ENCODE measurements at regions not wholly inside any gene's neighbourhood (a gene's known extent, or its start where the extent isn't known, plus 50 kb on each side); places are given as distances from the start of the nearest gene placed in this dataset.
"Not testable (repeated sequence)": the region's sequence is repeated elsewhere in the genome, so short reads cannot be mapped to it uniquely, and the experiment has no call there.

DNA sequence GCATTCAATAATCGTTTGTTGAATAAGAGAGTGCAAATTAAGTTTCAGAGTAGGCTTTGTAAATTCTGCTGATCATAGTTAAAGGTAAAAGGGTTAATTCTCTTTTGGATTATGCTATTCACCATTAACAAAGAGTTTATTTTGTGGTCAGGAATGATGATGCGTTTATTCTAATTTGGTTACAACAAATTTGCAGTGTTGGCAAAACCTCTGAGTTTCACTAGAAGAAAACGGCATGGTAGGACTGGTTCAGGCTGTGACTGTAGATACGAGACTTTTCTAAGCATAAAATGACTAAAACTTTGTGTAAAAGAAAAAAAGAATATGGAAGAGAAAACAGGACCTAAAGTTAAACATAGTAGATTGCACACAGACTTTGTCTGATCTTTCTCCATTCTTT, 234.7 kb downstream of the TLR4 start:
- no peak overlapping the region for H3K4me3 ChIP-seq (ENCODE audit: control insufficient read depth in 2 of 3, extremely low read depth in 1 of 3, insufficient read depth in 2 of 3, low read depth in 1 of 3, low read length in 3 of 3)
- H3K36me3 ChIP-seq (ENCODE audit: control insufficient read depth in 2 of 2, extremely low read depth in 1 of 2, insufficient read depth in 2 of 2, low read length in 2 of 2): no peaks in the 10 kb centered on the region
- no peaks in the 10 kb centered on the region for H3K27me3 ChIP-seq (ENCODE audit: control insufficient read depth, extremely low read depth, insufficient read depth, low read length)
- H3K9me3 ChIP-seq (ENCODE audit: control insufficient read depth, low read depth, low read length): no peaks in the 10 kb centered on the region
- H3K4me2 ChIP-seq (ENCODE audit: control insufficient read depth, extremely low read depth, insufficient read depth, low read depth, low read length): no peak overlapping the region
- H3K4me1 ChIP-seq (ENCODE audit: control insufficient read depth, extremely low read depth, insufficient read depth, low read length): no peaks in the 10 kb centered on the region
- TF ChIP-seq, protein P1, sequence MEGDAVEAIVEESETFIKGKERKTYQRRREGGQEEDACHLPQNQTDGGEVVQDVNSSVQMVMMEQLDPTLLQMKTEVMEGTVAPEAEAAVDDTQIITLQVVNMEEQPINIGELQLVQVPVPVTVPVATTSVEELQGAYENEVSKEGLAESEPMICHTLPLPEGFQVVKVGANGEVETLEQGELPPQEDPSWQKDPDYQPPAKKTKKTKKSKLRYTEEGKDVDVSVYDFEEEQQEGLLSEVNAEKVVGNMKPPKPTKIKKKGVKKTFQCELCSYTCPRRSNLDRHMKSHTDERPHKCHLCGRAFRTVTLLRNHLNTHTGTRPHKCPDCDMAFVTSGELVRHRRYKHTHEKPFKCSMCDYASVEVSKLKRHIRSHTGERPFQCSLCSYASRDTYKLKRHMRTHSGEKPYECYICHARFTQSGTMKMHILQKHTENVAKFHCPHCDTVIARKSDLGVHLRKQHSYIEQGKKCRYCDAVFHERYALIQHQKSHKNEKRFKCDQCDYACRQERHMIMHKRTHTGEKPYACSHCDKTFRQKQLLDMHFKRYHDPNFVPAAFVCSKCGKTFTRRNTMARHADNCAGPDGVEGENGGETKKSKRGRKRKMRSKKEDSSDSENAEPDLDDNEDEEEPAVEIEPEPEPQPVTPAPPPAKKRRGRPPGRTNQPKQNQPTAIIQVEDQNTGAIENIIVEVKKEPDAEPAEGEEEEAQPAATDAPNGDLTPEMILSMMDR (optimal IDR thresholded peaks at IDR 0.05 in 1 of 3, IDR thresholded peaks at IDR 0.05 in 1 of 3, conservative IDR thresholded peaks at IDR 0.05 in 1 of 3; ENCODE audit: extremely low read depth in 1 of 3, insufficient read depth in 2 of 3, low read length in 3 of 3): no peak
- no peak for TF ChIP-seq EZH2 (IDR thresholded peaks at IDR 0.05; ENCODE audit: low read length)
- no peaks in the 10 kb centered on the region for H4K20me1 ChIP-seq (ENCODE audit: control insufficient read depth, extremely low read depth, insufficient read depth, low read length)
- FAIRE-seq (no peak), DNase-seq (ENCODE audit: low read depth, low spot score) (no peak)
- no peak overlapping the region for H3K27ac ChIP-seq (ENCODE audit: control insufficient read depth, insufficient read depth, low read length)
- H3K79me2 ChIP-seq (ENCODE audit: control insufficient read depth, insufficient read depth, low read length): no peaks in the 10 kb centered on the region
- dilution Hi-C loops (cut with MboI; ENCODE audit: extremely low pct_ligation_motif_present, low sequenced_read_pairs): no loop called here
- H3K9me1 ChIP-seq (ENCODE audit: control insufficient read depth, extremely low read depth, insufficient read depth, low read length): no peaks in the 10 kb centered on the region
- H2AFZ ChIP-seq (ENCODE audit: control insufficient read depth, low read length): no peak overlapping the region
- H3K9ac ChIP-seq (ENCODE audit: control insufficient read depth, extremely low read depth, insufficient read depth, low read length): no peak overlapping the region

DNA sequence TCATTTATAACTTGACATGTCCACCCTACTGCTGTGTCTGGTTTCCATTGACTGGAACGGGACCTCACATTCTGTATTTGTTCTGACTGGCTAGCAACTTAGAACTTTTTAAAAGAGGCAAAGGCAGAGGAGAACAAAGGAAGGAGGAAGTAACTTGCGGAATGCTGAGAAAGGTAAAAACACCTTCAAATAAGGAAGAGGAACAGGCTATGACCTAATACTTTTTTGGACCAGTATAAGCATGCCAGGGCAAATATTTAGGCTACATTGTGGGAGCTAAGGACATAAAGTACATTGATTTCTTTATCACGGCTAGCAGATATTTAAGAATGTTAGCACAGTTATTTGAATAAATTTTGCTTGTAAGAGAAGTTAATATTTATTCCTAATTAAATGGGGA, 240.5 kb downstream of the TLR4 start:
- H3K4me3 ChIP-seq (ENCODE audit: control insufficient read depth in 2 of 3, extremely low read depth in 1 of 3, insufficient read depth in 2 of 3, low read depth in 1 of 3, low read length in 3 of 3); H4K20me1 ChIP-seq (ENCODE audit: control insufficient read depth, extremely low read depth, insufficient read depth, low read length); dilution Hi-C loops (cut with MboI; ENCODE audit: extremely low pct_ligation_motif_present, low sequenced_read_pairs); H2AFZ ChIP-seq (ENCODE audit: control insufficient read depth, low read length); H3K36me3 ChIP-seq (ENCODE audit: control insufficient read depth in 2 of 2, extremely low read depth in 1 of 2, insufficient read depth in 2 of 2, low read length in 2 of 2); H3K9ac ChIP-seq (ENCODE audit: control insufficient read depth, extremely low read depth, insufficient read depth, low read length); H3K4me2 ChIP-seq (ENCODE audit: control insufficient read depth, extremely low read depth, insufficient read depth, low read depth, low read length); H3K27ac ChIP-seq (ENCODE audit: control insufficient read depth, insufficient read depth, low read length); H3K9me1 ChIP-seq (ENCODE audit: control insufficient read depth, extremely low read depth, insufficient read depth, low read length); H3K27me3 ChIP-seq (ENCODE audit: control insufficient read depth, extremely low read depth, insufficient read depth, low read length); H3K9me3 ChIP-seq (ENCODE audit: control insufficient read depth, low read depth, low read length); H3K4me1 ChIP-seq (ENCODE audit: control insufficient read depth, extremely low read depth, insufficient read depth, low read length); FAIRE-seq; H3K79me2 ChIP-seq (ENCODE audit: control insufficient read depth, insufficient read depth, low read length); DNase-seq (ENCODE audit: low read depth, low spot score): not testable (repeated sequence)

GRCh38 chr9:117945286-117945685, 241.1 kb downstream of the TLR4 start:
- no peak for DNase-seq (ENCODE audit: low read depth, low spot score)
- no peak overlapping the region for H3K4me3 ChIP-seq (ENCODE audit: control insufficient read depth in 2 of 3, extremely low read depth in 1 of 3, insufficient read depth in 2 of 3, low read depth in 1 of 3, low read length in 3 of 3)

More at GRCh38 chr9:117945286-117945685, 241.1 kb downstream of the TLR4 start:
- no peaks in the 10 kb centered on the region for H3K27me3 ChIP-seq (ENCODE audit: control insufficient read depth, extremely low read depth, insufficient read depth, low read length)
- no peak for FAIRE-seq
- TF ChIP-seq EZH2 (IDR thresholded peaks at IDR 0.05; ENCODE audit: low read length): no peak
- TF ChIP-seq, protein P1 (optimal IDR thresholded peaks at IDR 0.05 in 1 of 3, IDR thresholded peaks at IDR 0.05 in 1 of 3, conservative IDR thresholded peaks at IDR 0.05 in 1 of 3; ENCODE audit: extremely low read depth in 1 of 3, insufficient read depth in 2 of 3, low read length in 3 of 3): no peak
- H3K79me2 ChIP-seq (ENCODE audit: control insufficient read depth, insufficient read depth, low read length): no peaks in the 10 kb centered on the region
- H3K9ac ChIP-seq (ENCODE audit: control insufficient read depth, extremely low read depth, insufficient read depth, low read length): no peak overlapping the region
- no peak overlapping the region for H3K27ac ChIP-seq (ENCODE audit: control insufficient read depth, insufficient read depth, low read length)
- H3K9me3 ChIP-seq (ENCODE audit: control insufficient read depth, low read depth, low read length): no peaks in the 10 kb centered on the region
- no peak overlapping the region for H3K4me2 ChIP-seq (ENCODE audit: control insufficient read depth, extremely low read depth, insufficient read depth, low read depth, low read length)
- no peaks in the 10 kb centered on the region for H3K4me1 ChIP-seq (ENCODE audit: control insufficient read depth, extremely low read depth, insufficient read depth, low read length)
- H3K36me3 ChIP-seq (ENCODE audit: control insufficient read depth in 2 of 2, extremely low read depth in 1 of 2, insufficient read depth in 2 of 2, low read length in 2 of 2): no peaks in the 10 kb centered on the region
- no peak overlapping the region for H2AFZ ChIP-seq (ENCODE audit: control insufficient read depth, low read length)
- dilution Hi-C loops (cut with MboI; ENCODE audit: extremely low pct_ligation_motif_present, low sequenced_read_pairs): no loop called here
- H4K20me1 ChIP-seq (ENCODE audit: control insufficient read depth, extremely low read depth, insufficient read depth, low read length): no peaks in the 10 kb centered on the region
- H3K9me1 ChIP-seq (ENCODE audit: control insufficient read depth, extremely low read depth, insufficient read depth, low read length): no peaks in the 10 kb centered on the region
